OCI-LY3 (cell line): ENCODE measurements at regions not wholly inside any gene's neighbourhood (a gene's known extent, or its start where the extent isn't known, plus 50 kb on each side); places are given as distances from the start of the nearest gene placed in this dataset.

Experiments
- H2AFZ ChIP-seq: fragments of 200-600, 300-600 bp; shearing (Covaris generic); 2 replicates; pipeline ENCODE4 v1.6.0; 2014; ENCODE audit warnings: antibody characterized with exemption, low read depth, low read length
- H3K27ac ChIP-seq: fragments of 200-600, 300-600 bp; sonication (generic); 2 replicates; pipeline ENCODE4 v1.5.1; 2014; ENCODE audit warnings: mild to moderate bottlenecking, low read length, moderate library complexity, mixed read lengths
- H3K27me3 ChIP-seq: fragments of 200-600, 300-600 bp; sonication (generic); 2 replicates; pipeline ENCODE4 v1.6.1; 2014; ENCODE audit warnings: low read depth, low read length, mixed read lengths
- H3K36me3 ChIP-seq: fragments of 200-600, 300-600 bp; sonication (generic); replicated peaks from 2 replicates; pipeline ENCODE3; 2014; ENCODE audit warnings: low read depth, low read length, mixed read lengths
- H3K4me1 ChIP-seq: fragments of 300-600, 200-600 bp; sonication (generic); 2 replicates; pipeline ENCODE4 v1.6.1; 2014; ENCODE audit warnings: low read length, mixed read lengths
- H3K4me2 ChIP-seq: fragments of 200-600, 300-600 bp; sonication (generic); 2 replicates; pipeline ENCODE4 v1.6.1; 2014; ENCODE audit warnings: low read length, mixed read lengths
- H3K4me3 ChIP-seq: fragments of 300-600, 200-600 bp; sonication (generic); 2 replicates; pipeline ENCODE4 v1.5.1; 2014; ENCODE audit warnings: antibody characterized with exemption, mild to moderate bottlenecking, low read length, moderate library complexity
- H3K79me2 ChIP-seq: fragments of 300-600, 200-600 bp; shearing (Covaris generic); 2 replicates; pipeline ENCODE4 v1.6.1; 2014; ENCODE audit warnings: mild to moderate bottlenecking, low read length, mixed read lengths
- H3K9ac ChIP-seq: fragments of 300-600, 200-600 bp; shearing (Covaris generic); 2 replicates; pipeline ENCODE4 v1.6.0; 2014; ENCODE audit warnings: mild to moderate bottlenecking, low read length, moderate library complexity
- H3K9me3 ChIP-seq: fragments of 200-600, 300-600 bp; shearing (Covaris generic); 2 replicates; pipeline ENCODE4 v1.6.1; 2014; ENCODE audit warnings: low read length, mixed read lengths; ENCODE audit not compliant: insufficient read depth
- H4K20me1 ChIP-seq: fragments of 200-600, 300-600 bp; sonication (generic); 2 replicates; pipeline ENCODE4 v1.6.1; 2016; ENCODE audit warnings: low read length, mixed read lengths; ENCODE audit not compliant: insufficient read depth
- EZH2phosphoT487 ChIP-seq: fragments of 200-600 bp; shearing (Covaris generic); IDR thresholded peaks from 2 replicates; pipeline ENCODE4 v1.6.1; 2018; ENCODE audit warnings: antibody characterized with exemption, mixed run types, low read depth
- TF ChIP-seq, protein P1 (sequence below): fragments of 200-600, 300-600 bp; sonication (generic); IDR thresholded peaks from 2 replicates; pipeline ENCODE4 v1.5.1; 2014; ENCODE audit warnings: antibody characterized with exemption, low read length, low read depth

DNA sequence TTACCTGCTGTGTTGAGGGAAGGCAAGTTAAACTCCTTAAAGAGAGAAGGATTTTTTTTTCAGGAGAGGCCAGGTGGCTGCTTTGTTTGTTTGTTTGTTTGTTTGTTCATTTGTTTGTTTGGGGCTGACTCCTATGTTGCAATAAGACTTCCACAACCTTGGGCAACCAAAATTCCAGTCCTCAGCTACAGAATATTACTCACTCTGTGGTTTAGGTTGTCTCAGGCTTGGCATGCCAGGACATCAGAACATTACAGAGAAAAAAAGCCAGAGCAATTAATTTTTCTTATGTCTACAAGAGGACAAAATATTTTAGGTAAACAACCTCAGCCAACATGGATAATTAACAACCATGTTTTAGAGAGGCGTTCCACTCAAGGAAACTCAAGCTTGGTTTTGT is 156.7 kb upstream of the ATP11B start:
- TF ChIP-seq, protein P1, sequence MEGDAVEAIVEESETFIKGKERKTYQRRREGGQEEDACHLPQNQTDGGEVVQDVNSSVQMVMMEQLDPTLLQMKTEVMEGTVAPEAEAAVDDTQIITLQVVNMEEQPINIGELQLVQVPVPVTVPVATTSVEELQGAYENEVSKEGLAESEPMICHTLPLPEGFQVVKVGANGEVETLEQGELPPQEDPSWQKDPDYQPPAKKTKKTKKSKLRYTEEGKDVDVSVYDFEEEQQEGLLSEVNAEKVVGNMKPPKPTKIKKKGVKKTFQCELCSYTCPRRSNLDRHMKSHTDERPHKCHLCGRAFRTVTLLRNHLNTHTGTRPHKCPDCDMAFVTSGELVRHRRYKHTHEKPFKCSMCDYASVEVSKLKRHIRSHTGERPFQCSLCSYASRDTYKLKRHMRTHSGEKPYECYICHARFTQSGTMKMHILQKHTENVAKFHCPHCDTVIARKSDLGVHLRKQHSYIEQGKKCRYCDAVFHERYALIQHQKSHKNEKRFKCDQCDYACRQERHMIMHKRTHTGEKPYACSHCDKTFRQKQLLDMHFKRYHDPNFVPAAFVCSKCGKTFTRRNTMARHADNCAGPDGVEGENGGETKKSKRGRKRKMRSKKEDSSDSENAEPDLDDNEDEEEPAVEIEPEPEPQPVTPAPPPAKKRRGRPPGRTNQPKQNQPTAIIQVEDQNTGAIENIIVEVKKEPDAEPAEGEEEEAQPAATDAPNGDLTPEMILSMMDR: no peak
- TF ChIP-seq EZH2phosphoT487: no peak
- H3K4me3 ChIP-seq: no peak overlapping the region
- H3K27ac ChIP-seq: no peak overlapping the region

DNA sequence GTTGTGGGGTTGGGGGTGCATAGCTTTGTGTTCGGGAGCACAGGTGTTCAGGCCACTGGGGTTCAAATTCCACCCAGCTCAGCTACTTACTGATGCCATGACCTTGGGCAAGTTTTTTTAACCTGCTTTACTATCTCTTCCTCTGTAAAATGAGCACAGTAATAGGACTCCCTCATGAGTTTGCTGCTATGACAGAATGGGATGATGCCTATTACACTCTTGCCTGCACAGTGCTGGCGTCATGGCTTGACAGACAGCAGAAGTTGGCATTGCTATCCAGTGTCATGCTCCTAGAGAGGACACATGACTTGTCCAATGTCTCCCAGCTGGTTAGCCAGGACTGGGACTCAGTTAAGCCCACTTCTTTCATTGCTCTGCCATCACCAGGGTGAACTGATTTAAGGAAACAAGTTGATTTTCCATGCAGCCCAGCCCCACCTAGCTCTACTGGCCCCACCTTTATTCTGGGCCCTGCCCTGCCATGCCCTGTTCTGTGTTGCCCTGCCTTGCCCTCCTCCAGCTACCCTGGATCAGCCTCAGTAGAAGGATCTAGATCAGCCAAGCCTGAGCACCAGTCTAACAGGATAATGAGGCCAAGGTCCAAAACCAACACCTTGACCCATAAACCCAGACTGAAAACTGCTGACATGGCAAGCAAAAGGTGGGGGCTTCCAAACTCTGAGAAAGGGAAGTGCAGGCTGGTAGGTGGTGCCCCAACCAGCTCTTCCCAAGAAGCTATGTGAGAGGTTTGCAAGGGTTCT is 155.8 kb upstream of the ATP11B start:
- Histone ChIP-seq H3K9me3 (no peaks in the 10 kb centered on the region), H3K27me3 (peaks cover 7% of the 10 kb centered on the region; the same call in 1 of the 2 replicates), H3K79me2 (no peaks in the 10 kb centered on the region), H3K4me1 (no peaks in the 10 kb centered on the region), H3K36me3 (no peaks in the 10 kb centered on the region), H2AFZ (no peak overlapping the region), H3K27ac (no peak overlapping the region), H4K20me1 (no peaks in the 10 kb centered on the region), H3K4me2 (no peak overlapping the region), H3K4me3 (no peak overlapping the region), H3K9ac (no peak overlapping the region)
- TF ChIP-seq, protein P1: no peak
- TF ChIP-seq EZH2phosphoT487: no peak

More for the DNA sequence above, 156.7 kb upstream of the ATP11B start:
- Histone ChIP-seq H2AFZ (no peak overlapping the region), H4K20me1 (no peaks in the 10 kb centered on the region), H3K27me3 (peaks cover 7% of the 10 kb centered on the region; the same call in 1 of the 2 replicates), H3K79me2 (no peaks in the 10 kb centered on the region), H3K4me2 (no peak overlapping the region), H3K36me3 (no peaks in the 10 kb centered on the region), H3K4me1 (no peaks in the 10 kb centered on the region), H3K9me3 (no peaks in the 10 kb centered on the region), H3K9ac (no peak overlapping the region)

DNA sequence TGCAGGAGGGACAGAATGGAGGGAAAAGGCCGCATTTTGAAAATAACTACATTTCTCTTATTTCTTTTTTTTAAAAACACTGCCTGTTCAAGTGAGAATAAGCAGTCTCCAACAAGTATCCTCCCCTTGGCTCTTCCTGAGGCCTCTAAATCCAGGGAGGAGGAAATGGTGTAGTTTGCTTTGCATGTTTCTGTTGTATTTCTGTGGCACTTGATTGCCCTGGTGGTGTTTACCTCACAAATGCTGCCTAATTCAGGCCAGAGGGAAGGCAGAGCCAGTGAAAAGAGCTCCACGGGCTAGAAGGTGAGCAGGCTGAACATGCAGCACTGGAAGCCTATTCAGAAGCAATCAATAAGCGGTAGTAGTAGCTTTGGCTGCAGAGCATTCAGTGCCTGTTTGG is 149.3 kb upstream of the ATP11B start:
- H3K4me3 ChIP-seq: no peak overlapping the region
- no peaks in the 10 kb centered on the region for H3K79me2 ChIP-seq
- no peaks in the 10 kb centered on the region for H3K9me3 ChIP-seq
- H3K27ac ChIP-seq: no peak overlapping the region
- H3K27me3 ChIP-seq: no peaks in the 10 kb centered on the region
- H3K9ac ChIP-seq: no peak overlapping the region
- no peak for TF ChIP-seq EZH2phosphoT487
- TF ChIP-seq, protein P1: no peak
- no peaks in the 10 kb centered on the region for H3K36me3 ChIP-seq
- H4K20me1 ChIP-seq: no peaks in the 10 kb centered on the region
- no peak overlapping the region for H2AFZ ChIP-seq
- no peaks in the 10 kb centered on the region for H3K4me1 ChIP-seq
- no peak overlapping the region for H3K4me2 ChIP-seq

DNA sequence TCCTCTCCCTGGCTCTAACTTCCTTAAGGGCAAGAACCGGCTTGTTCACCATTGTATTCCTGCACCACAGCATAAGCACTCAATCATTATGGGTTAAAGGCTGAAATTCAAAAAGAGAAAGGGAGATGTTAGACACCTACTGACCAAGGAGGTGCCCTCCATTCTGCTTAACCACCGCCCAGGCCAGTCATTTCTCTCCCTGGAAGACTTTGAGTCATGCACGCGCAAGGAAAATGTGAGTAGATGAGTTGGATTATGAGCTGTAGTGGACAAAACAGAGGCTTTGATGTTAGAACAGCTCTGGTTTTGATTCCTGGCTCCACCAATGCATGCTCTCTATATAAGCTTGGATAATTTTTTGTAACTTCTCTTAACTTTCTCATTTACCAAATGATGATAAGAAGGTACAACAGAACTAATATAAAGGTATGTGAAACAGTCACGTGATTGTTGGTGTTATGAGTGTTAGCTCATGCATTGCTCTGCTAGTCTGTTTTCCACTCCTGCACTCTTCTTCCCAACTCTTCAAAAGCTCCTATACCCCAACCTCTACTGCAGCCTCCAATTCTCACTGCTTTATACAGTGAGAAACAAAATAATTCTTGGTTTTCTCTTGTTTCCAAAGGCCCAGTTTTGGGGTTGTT is 148.4 kb upstream of the ATP11B start:
- H3K4me1 ChIP-seq: no peaks in the 10 kb centered on the region
- no peak overlapping the region for H2AFZ ChIP-seq
- no peak overlapping the region for H3K4me2 ChIP-seq
- H3K9me3 ChIP-seq: no peaks in the 10 kb centered on the region
- no peak for TF ChIP-seq EZH2phosphoT487
- TF ChIP-seq, protein P1: no peak
- H3K9ac ChIP-seq: no peak overlapping the region
- no peaks in the 10 kb centered on the region for H3K36me3 ChIP-seq
- H4K20me1 ChIP-seq: no peaks in the 10 kb centered on the region
- no peak overlapping the region for H3K27ac ChIP-seq
- no peaks in the 10 kb centered on the region for H3K79me2 ChIP-seq
- H3K27me3 ChIP-seq: no peaks in the 10 kb centered on the region
- no peak overlapping the region for H3K4me3 ChIP-seq
